Progenitor cell of endocrine pancreas (in vitro differentiated cells): ENCODE measurements at regions not wholly inside any gene's neighbourhood (a gene's known extent, or its start where the extent isn't known, plus 50 kb on each side); places are given as distances from the start of the nearest gene placed in this dataset.

Experiments
- DNase-seq: peaks from one replicate; pipeline ENCODE4 v3.0.0; 2021; ENCODE audit warnings: low spot score; ENCODE audit not compliant: unreplicated experiment
- H3K27ac Mint-ChIP-seq: 2 replicates; pipeline ENCODE4 v1.8.0; 2021; ENCODE audit warnings: mild to moderate bottlenecking, moderate library complexity, mixed read lengths
- H3K27me3 Mint-ChIP-seq: 2 replicates; pipeline ENCODE4 v1.8.0; 2021; ENCODE audit warnings: mixed read lengths
- H3K36me3 Mint-ChIP-seq: 2 replicates; pipeline ENCODE4 v1.8.0; 2022; ENCODE audit warnings: mixed read lengths; ENCODE audit not compliant: insufficient read depth
- H3K4me1 Mint-ChIP-seq: 2 replicates; pipeline ENCODE4 v1.8.0; 2021; ENCODE audit warnings: low read depth, mixed read lengths
- H3K4me3 Mint-ChIP-seq: 2 replicates; pipeline ENCODE4 v1.8.0; 2021; ENCODE audit warnings: low read depth, mild to moderate bottlenecking, moderate library complexity, mixed read lengths
- H3K9me3 Mint-ChIP-seq: 2 replicates; pipeline ENCODE4 v1.8.0; 2021; ENCODE audit warnings: low read depth, mixed read lengths
- TF ChIP-seq, protein P1 (sequence below): fragments of 200-600 bp; sonication (generic); IDR thresholded peaks from one replicate; pipeline ENCODE4 v1.5.0; 2021; ENCODE audit warnings: antibody characterized with exemption, mild to moderate bottlenecking; ENCODE audit not compliant: unreplicated experiment

DNA sequence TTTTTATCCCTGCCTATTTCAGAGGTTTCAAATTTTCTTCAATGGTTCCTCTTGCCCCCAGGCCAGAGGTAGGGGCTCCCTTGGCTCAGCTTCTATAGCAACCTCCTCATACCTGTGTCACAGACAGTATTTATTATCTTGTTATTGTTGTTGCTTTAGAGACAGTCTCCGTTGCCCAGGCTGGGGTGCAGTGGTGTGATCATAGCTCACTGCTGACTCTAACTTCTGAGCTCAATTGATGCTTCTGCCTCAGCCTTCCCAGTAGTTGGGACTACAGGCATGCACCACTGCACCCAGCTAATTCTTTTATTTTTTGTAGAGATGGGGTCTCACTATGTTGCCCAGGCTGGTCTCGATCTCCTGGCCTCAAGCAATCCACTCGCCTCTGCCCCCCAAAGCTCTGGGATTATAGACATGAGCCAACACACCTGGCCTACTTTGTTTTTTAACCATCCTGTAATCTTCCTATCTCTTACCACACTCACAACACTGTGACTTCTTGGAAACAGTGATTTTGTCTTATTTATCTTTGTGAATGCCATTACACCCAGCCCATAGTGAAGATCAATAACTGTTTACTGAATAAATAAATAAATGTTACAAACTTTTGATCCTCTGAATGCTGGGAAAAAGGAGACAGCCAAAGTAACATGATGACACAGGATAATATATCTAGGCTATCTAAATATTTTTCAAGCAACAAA, 95.9 kb downstream of the PHLDA1 start:
- peaks cover 3% of the 10 kb centered on the region for H3K9me3 Mint-ChIP-seq
- TF ChIP-seq, protein P1, sequence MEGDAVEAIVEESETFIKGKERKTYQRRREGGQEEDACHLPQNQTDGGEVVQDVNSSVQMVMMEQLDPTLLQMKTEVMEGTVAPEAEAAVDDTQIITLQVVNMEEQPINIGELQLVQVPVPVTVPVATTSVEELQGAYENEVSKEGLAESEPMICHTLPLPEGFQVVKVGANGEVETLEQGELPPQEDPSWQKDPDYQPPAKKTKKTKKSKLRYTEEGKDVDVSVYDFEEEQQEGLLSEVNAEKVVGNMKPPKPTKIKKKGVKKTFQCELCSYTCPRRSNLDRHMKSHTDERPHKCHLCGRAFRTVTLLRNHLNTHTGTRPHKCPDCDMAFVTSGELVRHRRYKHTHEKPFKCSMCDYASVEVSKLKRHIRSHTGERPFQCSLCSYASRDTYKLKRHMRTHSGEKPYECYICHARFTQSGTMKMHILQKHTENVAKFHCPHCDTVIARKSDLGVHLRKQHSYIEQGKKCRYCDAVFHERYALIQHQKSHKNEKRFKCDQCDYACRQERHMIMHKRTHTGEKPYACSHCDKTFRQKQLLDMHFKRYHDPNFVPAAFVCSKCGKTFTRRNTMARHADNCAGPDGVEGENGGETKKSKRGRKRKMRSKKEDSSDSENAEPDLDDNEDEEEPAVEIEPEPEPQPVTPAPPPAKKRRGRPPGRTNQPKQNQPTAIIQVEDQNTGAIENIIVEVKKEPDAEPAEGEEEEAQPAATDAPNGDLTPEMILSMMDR, result no peak
- no peak overlapping the region for H3K27ac Mint-ChIP-seq

DNA sequence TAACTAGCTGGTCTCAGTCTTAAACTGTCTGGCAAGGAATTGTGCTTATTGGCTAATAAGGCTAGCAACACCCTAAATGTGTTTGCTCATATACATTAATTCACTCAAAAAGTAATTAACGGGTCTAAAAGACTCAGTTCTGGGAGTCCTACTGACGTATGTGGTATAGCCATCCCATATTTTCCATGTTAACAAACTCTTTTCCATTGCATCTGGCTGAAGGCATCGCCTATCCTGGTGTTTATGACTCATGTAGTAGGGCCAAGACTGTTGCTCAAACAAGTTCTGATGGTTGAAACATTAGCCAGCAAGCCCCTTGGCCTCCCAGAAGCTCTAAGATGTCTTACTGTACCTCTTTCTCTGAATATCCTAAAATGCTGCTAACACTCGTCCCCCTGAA, 98.5 kb downstream of the PHLDA1 start:
- Mint-ChIP-seq H3K4me3 (no peak overlapping the region), H3K36me3 (no peaks in the 10 kb centered on the region), H3K9me3 (no peaks in the 10 kb centered on the region), H3K4me1 (peaks cover 14% of the 10 kb centered on the region), H3K27me3 (no peaks in the 10 kb centered on the region), H3K27ac (no peak overlapping the region)
- DNase-seq, result no peak
- TF ChIP-seq, protein P1, result no peak

More for the DNA sequence above, 95.9 kb downstream of the PHLDA1 start:
- no peak for DNase-seq
- no peaks in the 10 kb centered on the region for H3K27me3 Mint-ChIP-seq
- peaks cover 1% of the 10 kb centered on the region for H3K36me3 Mint-ChIP-seq
- peaks cover 14% of the 10 kb centered on the region for H3K4me1 Mint-ChIP-seq
- no peak overlapping the region for H3K4me3 Mint-ChIP-seq

DNA sequence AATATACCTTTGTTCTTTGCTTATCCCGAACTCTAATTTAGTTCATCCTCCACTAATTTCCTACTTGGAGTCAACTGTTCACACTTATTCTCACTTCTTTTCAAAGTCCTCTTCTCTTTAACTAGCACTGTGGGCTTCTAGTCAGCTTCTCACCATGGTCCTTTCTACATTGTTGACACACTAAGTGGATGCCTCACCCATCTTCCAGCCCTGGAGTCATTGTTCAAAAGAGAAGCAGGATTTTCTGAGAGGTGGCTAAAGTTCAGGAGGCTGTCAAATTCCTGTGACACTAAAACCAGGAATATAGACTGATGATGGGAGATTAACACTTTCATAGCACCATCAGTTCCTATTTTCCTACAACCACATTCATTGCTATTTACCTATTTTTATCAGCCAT, 99.3 kb downstream of the PHLDA1 start:
- H3K27ac Mint-ChIP-seq, result no peak overlapping the region
- H3K4me3 Mint-ChIP-seq, result no peak overlapping the region
- no peaks in the 10 kb centered on the region for H3K27me3 Mint-ChIP-seq
- peaks cover 14% of the 10 kb centered on the region for H3K4me1 Mint-ChIP-seq
- TF ChIP-seq, protein P1, result no peak
- DNase-seq, result no peak
- no peaks in the 10 kb centered on the region for H3K36me3 Mint-ChIP-seq
- no peaks in the 10 kb centered on the region for H3K9me3 Mint-ChIP-seq

DNA sequence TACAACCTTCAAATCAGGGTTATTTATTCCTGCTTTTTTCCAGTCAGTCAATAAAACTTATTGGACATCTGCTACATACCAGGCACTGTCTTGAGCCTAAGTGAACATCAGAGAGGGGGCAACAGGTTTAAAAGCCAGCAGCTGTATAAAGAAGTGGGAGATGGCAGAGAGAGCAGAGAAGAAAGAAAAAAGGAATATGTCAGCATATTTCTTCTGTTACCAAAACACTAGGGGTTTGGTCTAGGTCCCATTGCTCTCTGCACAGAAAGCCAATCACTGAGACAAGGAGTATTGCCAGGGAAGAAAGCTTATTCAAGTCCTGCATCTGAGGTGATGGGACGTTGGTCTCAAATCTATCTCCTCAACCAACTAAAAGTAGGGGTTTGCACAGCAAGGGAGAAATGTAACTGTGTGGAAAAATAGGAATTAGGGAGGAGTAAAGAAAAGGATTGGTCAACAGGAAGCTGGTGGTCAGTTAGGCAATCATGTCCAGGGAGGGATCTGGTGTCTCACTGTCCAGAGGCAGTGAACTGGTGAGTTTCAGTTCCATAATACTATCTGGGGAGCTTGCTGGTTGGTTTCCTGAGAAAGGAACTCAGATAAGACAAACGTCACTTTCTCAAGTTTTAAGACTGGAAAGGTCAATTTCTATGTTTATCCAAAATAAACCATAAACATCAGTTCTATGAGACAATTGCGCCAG, 107.5 kb downstream of the PHLDA1 start:
- Mint-ChIP-seq H3K27ac (no peak overlapping the region), H3K36me3 (peaks cover 4% of the 10 kb centered on the region), H3K27me3 (no peaks in the 10 kb centered on the region), H3K4me3 (no peak overlapping the region), H3K9me3 (peaks cover 24% of the 10 kb centered on the region), H3K4me1 (peaks cover 17% of the 10 kb centered on the region)
- TF ChIP-seq, protein P1, result no peak
- no peak for DNase-seq

DNA sequence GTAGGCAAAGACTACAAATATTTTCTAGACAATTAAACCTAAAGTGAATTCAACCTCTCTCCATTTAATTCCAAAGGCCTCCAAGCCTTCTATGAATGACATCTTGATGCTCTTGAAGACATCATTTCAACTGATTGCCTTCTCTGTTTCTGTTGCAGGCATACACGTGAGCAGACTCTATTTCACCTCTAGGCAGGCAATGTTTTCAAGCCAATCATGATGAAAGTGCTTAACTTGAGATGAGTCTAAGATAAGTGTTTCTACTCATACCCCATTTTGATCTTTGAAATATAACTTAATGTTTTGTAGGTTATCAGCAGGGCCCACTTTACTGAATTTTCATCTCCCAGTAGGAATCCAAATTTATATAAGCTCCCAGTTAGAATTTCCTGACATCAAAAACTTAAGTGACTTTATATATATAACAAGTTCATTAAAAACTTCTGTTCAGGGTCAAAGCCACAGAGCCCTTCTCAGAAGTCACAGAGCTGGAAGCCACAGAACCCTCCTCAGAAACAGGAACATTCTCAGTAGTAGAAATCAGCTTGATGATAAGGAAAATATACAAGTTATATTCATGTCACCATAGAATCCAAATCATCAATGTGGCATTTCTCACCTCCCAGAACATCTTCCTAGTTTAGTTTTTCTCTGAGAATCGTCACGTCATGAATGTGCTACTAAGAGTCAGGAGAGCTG, 108.5 kb downstream of the PHLDA1 start:
- Mint-ChIP-seq H3K9me3 (peaks cover 24% of the 10 kb centered on the region), H3K36me3 (peaks cover 4% of the 10 kb centered on the region), H3K27ac (no peak overlapping the region), H3K4me1 (peaks cover 19% of the 10 kb centered on the region), H3K4me3 (no peak overlapping the region), H3K27me3 (no peaks in the 10 kb centered on the region)
- DNase-seq, result no peak
- TF ChIP-seq, protein P1, result no peak
